Dendritic cell treated with granulocyte-macrophage colony-stimulating factor and Interleukin-4, amounts not matched to agents 40 ng/mL and 50 ng/mL, for 4 days (primary cell): ENCODE measurements at regions not wholly inside any gene's neighbourhood (a gene's known extent, or its start where the extent isn't known, plus 50 kb on each side); places are given as distances from the start of the nearest gene placed in this dataset.

ENCODE experiments used
- H3K27ac Mint-ChIP-seq: one replicate; pipeline ENCODE4 v1.8.0; 2022; ENCODE audit warnings: mild to moderate bottlenecking, mixed read lengths
- H3K27me3 Mint-ChIP-seq: one replicate; pipeline ENCODE4 v1.8.0; 2022; ENCODE audit warnings: mild to moderate bottlenecking, mixed read lengths
- H3K36me3 Mint-ChIP-seq: one replicate; pipeline ENCODE4 v1.8.0; 2022; ENCODE audit warnings: low read depth, mixed read lengths
- H3K4me1 Mint-ChIP-seq: one replicate; pipeline ENCODE4 v1.8.0; 2022; ENCODE audit warnings: low read depth, mixed read lengths
- H3K4me3 Mint-ChIP-seq: one replicate; pipeline ENCODE4 v1.8.0; 2022; ENCODE audit warnings: mild to moderate bottlenecking, moderate library complexity, mixed read lengths
- H3K9me3 Mint-ChIP-seq: one replicate; pipeline ENCODE4 v1.8.0; 2022; ENCODE audit warnings: mixed read lengths
- intact Hi-C: fragments of 100-400 bp; cut with micrococcal nuclease; formaldehyde crosslinking; loops from one replicate; pipeline ENCODE4 v1.15.0; 2022

DNA sequence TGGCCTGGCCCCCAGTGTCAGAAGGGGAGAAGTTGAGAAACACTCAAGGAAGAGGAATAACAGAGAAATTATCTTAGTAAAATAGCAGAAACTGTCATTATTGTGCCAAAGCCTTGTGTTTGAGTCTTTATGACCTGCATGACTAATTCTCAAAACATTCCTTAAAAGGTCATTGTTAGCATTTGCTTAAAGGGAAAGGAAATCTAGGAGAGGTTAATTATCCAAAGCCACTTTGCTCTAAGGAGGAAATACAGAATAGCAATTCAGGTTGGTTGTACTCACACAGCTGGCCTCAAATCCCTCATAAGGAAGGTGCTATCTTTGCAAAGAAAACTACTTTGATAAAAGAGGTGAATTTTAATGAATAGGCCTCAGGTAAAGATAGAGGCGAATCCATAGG is 516.7 kb downstream of the CBLN4 start:
- H3K27me3 Mint-ChIP-seq: no peaks in the 10 kb centered on the region
- H3K9me3 Mint-ChIP-seq: peaks cover 20% of the 10 kb centered on the region
- intact Hi-C loops: no loop called here
- H3K27ac Mint-ChIP-seq: no peak overlapping the region
- no peak overlapping the region for H3K4me3 Mint-ChIP-seq
- H3K4me1 Mint-ChIP-seq: no peaks in the 10 kb centered on the region
- H3K36me3 Mint-ChIP-seq: no peaks in the 10 kb centered on the region

DNA sequence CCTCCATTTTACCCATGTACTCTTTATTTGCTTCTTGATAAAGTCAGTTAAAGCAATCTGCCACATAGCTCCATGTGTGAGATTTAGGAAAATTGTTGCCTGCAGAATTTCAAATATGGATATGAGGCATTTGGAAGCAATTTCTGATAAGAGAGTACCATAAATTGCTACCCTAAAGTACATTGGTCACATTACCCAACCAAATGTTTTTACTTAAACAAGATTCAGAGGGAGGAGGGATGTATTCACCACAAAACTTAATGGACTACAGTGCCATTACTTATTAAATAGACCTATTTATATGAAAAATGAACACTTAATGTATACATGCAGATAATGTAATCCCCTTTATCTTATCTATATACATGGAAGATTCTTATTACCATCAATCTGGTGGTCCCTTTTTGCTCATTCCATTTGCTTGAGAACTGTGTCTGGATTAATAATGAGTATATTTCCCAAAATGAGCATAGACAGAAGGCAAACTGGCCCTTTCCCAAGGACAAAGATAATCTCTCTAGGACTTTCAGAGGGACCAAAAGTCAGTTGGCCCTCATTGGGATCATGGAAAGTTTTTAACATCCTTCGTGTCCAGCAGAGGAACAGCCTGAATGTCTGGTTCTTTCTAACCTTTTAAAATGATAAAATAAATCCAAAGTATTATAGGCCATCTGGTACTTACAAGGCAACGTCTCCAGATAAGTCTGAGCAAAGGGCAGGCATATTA is 526.4 kb downstream of the CBLN4 start:
- Mint-ChIP-seq H3K36me3 (no peaks in the 10 kb centered on the region), H3K4me3 (no peak overlapping the region), H3K4me1 (no peaks in the 10 kb centered on the region), H3K27ac (no peak overlapping the region), H3K27me3 (no peaks in the 10 kb centered on the region), H3K9me3 (peaks cover 10% of the 10 kb centered on the region)
- intact Hi-C loops: no loop called here

- H3K36me3 Mint-ChIP-seq: no peaks in the 10 kb centered on the region
- no peaks in the 10 kb centered on the region for H3K4me1 Mint-ChIP-seq
- no peaks in the 10 kb centered on the region for H3K27me3 Mint-ChIP-seq
- H3K27ac Mint-ChIP-seq: no peak overlapping the region
- no peaks in the 10 kb centered on the region for H3K9me3 Mint-ChIP-seq
- no peak overlapping the region for H3K4me3 Mint-ChIP-seq
- intact Hi-C loops: no loop called here
Measured at GRCh38 chr20:55472704-55473103, 532.6 kb downstream of the CBLN4 start.

GRCh38 chr20:55471052-55472006 is 534.0 kb downstream of the CBLN4 start:
- no peaks in the 10 kb centered on the region for H3K4me1 Mint-ChIP-seq
- H3K36me3 Mint-ChIP-seq: no peaks in the 10 kb centered on the region
- no peak overlapping the region for H3K4me3 Mint-ChIP-seq
- no peaks in the 10 kb centered on the region for H3K27me3 Mint-ChIP-seq
- H3K9me3 Mint-ChIP-seq: no peaks in the 10 kb centered on the region
- intact Hi-C loops: no loop called here
- no peak overlapping the region for H3K27ac Mint-ChIP-seq

DNA sequence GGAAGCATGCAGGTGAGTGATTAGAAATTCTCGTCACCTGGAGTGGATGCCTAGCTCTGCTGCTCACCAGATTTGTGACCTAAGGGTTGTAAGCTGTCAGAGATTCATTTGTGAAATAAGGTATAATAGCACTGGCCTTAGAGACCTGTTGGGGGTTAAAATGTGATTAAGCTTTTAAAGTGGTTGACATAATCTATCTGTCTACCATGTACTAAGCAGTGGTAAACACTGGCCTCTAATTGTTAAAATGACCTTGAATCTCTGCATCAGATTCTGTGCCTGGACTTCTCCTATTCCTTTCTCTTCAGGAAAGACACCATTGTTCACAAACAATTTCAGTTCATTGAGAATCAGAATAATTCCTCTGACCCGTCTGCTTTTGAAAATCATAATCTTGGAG is 536.2 kb downstream of the CBLN4 start:
- H3K9me3 Mint-ChIP-seq: no peaks in the 10 kb centered on the region
- H3K27me3 Mint-ChIP-seq: no peaks in the 10 kb centered on the region
- H3K36me3 Mint-ChIP-seq: no peaks in the 10 kb centered on the region
- no peaks in the 10 kb centered on the region for H3K4me1 Mint-ChIP-seq
- no peak overlapping the region for H3K4me3 Mint-ChIP-seq
- no peak overlapping the region for H3K27ac Mint-ChIP-seq
- intact Hi-C loops: no loop called here

- Mint-ChIP-seq H3K4me1 (no peaks in the 10 kb centered on the region), H3K27ac (no peak overlapping the region), H3K36me3 (no peaks in the 10 kb centered on the region), H3K4me3 (no peak overlapping the region), H3K27me3 (no peaks in the 10 kb centered on the region), H3K9me3 (no peaks in the 10 kb centered on the region)
- intact Hi-C loops: no loop called here
Measured at GRCh38 chr20:55461519-55461918, 543.8 kb downstream of the CBLN4 start.

DNA sequence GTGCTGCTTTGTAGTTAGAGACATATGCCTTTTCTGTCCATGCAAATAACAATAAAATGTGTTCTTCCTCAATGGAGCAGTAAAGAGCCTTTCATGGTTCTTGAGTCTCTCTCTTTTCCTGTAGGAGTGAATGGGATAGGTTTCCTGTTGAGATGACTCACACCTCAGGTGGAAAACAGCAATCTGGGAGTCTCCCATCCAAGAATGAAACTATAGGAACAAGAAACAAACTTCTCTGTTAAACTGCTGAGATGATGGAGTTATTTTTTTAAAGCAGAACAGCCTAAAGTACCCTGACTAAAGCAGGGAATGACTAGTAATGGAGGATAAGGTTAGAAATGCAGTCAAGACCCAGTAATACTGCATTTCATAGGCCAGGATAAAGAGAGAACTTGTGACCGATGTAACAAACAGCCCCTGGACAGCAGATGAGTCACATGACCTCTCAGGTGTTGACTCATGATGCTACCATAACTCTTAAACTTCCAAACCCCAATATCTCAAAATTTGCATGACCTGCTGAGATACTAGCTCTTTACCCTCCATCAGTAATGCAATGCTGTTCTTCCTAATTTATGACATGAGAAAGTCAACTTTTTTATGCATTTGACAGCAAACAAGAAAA is 548.9 kb downstream of the CBLN4 start:
- no peak overlapping the region for H3K4me3 Mint-ChIP-seq
- no peaks in the 10 kb centered on the region for H3K36me3 Mint-ChIP-seq
- no peaks in the 10 kb centered on the region for H3K27me3 Mint-ChIP-seq
- no peaks in the 10 kb centered on the region for H3K4me1 Mint-ChIP-seq
- no peak overlapping the region for H3K27ac Mint-ChIP-seq
- intact Hi-C loops: no loop called here
- H3K9me3 Mint-ChIP-seq: no peaks in the 10 kb centered on the region

DNA sequence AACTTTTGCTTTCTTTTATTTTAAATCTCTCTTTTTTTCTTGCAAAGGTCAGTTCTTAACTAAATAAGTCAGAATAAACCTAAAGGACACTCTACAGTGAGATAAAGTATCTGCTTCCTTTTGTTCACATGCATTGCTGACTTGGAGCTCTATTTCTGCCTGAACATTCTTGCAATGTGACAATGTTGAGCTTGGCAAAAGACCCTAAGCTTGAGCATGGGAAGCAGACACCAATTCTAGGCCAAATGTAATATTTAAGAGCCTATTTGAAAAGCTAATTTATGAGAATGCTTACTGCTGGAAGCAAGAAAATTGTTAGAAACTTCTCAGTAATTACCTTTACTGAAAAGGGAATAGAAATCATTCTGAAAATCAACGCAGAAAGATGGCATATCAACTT is 556.2 kb downstream of the CBLN4 start:
- H3K27me3 Mint-ChIP-seq: no peaks in the 10 kb centered on the region

GRCh38 chr20:55446301-55446700 is 559.0 kb downstream of the CBLN4 start:
- no peaks in the 10 kb centered on the region for H3K27me3 Mint-ChIP-seq
- no peak overlapping the region for H3K27ac Mint-ChIP-seq

More for the DNA sequence above, 556.2 kb downstream of the CBLN4 start:
- no peaks in the 10 kb centered on the region for H3K9me3 Mint-ChIP-seq
- intact Hi-C loops: no loop called here
- no peaks in the 10 kb centered on the region for H3K4me1 Mint-ChIP-seq
- no peak overlapping the region for H3K4me3 Mint-ChIP-seq
- no peak overlapping the region for H3K27ac Mint-ChIP-seq
- H3K36me3 Mint-ChIP-seq: no peaks in the 10 kb centered on the region

DNA sequence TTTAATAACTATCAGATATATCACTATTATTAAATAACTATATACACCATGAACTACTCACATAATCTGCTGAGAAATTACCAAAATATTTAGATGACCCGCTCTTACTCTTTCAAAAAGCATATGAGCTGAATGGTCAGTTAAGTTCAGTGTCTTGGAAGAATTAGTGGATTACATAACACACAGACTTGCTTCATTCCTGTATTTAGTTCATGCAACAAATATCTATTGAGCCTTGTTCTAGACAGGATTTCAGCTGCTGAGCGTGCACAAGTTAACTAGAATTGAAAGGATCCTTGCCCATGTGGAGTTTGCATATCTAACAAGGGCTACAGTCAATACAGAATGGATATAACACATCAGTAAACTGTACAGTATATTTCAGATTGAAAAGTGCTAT is 566.2 kb downstream of the CBLN4 start:
- H3K36me3 Mint-ChIP-seq: no peaks in the 10 kb centered on the region
- intact Hi-C loops: no loop called here
- no peaks in the 10 kb centered on the region for H3K27me3 Mint-ChIP-seq
- no peak overlapping the region for H3K4me3 Mint-ChIP-seq
- H3K27ac Mint-ChIP-seq: no peak overlapping the region
- no peaks in the 10 kb centered on the region for H3K9me3 Mint-ChIP-seq
- H3K4me1 Mint-ChIP-seq: no peaks in the 10 kb centered on the region

More at GRCh38 chr20:55446301-55446700, 559.0 kb downstream of the CBLN4 start:
- intact Hi-C loops: no loop called here
- Mint-ChIP-seq H3K4me3 (no peak overlapping the region), H3K9me3 (no peaks in the 10 kb centered on the region), H3K4me1 (no peaks in the 10 kb centered on the region), H3K36me3 (no peaks in the 10 kb centered on the region)

GRCh38 chr20:55437798-55438415 is 567.4 kb downstream of the CBLN4 start:
- H3K36me3 Mint-ChIP-seq: no peaks in the 10 kb centered on the region
- no peak overlapping the region for H3K4me3 Mint-ChIP-seq
- H3K27ac Mint-ChIP-seq: no peak overlapping the region
- H3K9me3 Mint-ChIP-seq: no peaks in the 10 kb centered on the region
- H3K27me3 Mint-ChIP-seq: no peaks in the 10 kb centered on the region
- H3K4me1 Mint-ChIP-seq: no peaks in the 10 kb centered on the region
- intact Hi-C loops: no loop called here

DNA sequence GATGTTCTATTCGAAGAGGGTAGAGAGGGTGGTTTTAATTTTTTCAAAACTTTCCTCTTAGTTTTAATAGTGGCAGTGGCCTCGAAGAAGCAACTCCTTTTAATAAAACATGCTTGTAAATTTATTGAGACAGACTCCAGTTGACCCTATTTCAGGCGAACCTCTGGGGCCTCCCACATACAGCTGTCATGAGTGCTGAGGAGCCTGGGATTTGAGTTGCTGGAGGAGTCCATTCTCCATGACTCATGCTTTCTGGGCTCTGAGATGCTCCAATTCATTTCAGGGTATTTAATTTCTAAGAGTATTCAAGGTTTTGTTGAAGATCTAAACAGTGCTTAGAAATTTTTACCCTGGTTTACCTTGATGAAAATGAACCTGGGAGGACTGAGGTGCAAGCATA is 580.4 kb downstream of the CBLN4 start:
- H3K27me3 Mint-ChIP-seq: no peaks in the 10 kb centered on the region
- no peak overlapping the region for H3K4me3 Mint-ChIP-seq
- H3K4me1 Mint-ChIP-seq: no peaks in the 10 kb centered on the region
- peaks cover 7% of the 10 kb centered on the region for H3K9me3 Mint-ChIP-seq
- intact Hi-C loops: no loop called here
- H3K36me3 Mint-ChIP-seq: no peaks in the 10 kb centered on the region
- no peak overlapping the region for H3K27ac Mint-ChIP-seq

DNA sequence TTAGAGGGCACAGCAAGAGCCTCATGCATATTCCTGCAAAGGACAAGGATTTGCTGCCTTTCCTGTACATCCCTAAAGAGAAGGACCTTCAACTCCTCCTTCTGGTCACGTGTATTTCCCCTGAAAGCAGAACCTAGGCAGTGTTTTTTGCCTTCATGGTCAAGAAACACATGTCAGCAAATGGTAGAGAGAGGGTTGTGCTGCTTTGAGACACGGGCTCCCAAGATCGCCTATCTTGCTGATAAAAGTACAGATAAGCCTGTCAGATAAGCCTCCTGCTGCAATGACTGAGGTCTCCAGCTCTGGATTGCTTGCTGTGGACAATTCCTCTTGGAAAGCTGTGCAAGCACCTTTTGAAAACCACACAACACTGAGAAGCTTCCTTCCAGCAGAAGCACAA is 580.8 kb downstream of the CBLN4 start:
- Mint-ChIP-seq H3K4me3 (no peak overlapping the region), H3K27me3 (no peaks in the 10 kb centered on the region), H3K9me3 (peaks cover 7% of the 10 kb centered on the region), H3K27ac (no peak overlapping the region), H3K4me1 (no peaks in the 10 kb centered on the region), H3K36me3 (no peaks in the 10 kb centered on the region)
- intact Hi-C loops: no loop called here

- no peaks in the 10 kb centered on the region for H3K27me3 Mint-ChIP-seq
- no peaks in the 10 kb centered on the region for H3K9me3 Mint-ChIP-seq
- H3K4me1 Mint-ChIP-seq: no peaks in the 10 kb centered on the region
- H3K36me3 Mint-ChIP-seq: no peaks in the 10 kb centered on the region
- no peak overlapping the region for H3K27ac Mint-ChIP-seq
- intact Hi-C loops: no loop called here
- H3K4me3 Mint-ChIP-seq: no peak overlapping the region
Measured at GRCh38 chr20:55417836-55418235, 587.5 kb downstream of the CBLN4 start.
